GM23338 (cell line): ENCODE measurements at regions not wholly inside any gene's neighbourhood (a gene's known extent, or its start where the extent isn't known, plus 50 kb on each side); places are given as distances from the start of the nearest gene placed in this dataset.
A peak's percentile ranks its signal among the peaks of the same experiment; 100 is the strongest.

ENCODE experiments used
- ATAC-seq: fragments of 200-7000 bp; cut with Tn5 transposase; 3 replicates; pipeline ENCODE4 v1.9.1; 2020
- DNase-seq: peaks from one replicate; pipeline ENCODE4 v3.0.0-alpha.2; 2015; ENCODE audit warnings: low spot score
- H2AFZ ChIP-seq: fragments of 200-600 bp; sonication (generic); 2 replicates; pipeline ENCODE4 v1.8.0; 2016; ENCODE audit warnings: antibody characterized with exemption, mild to moderate bottlenecking, moderate library complexity
- H3F3A ChIP-seq: fragments of 200-600 bp; sonication (generic); replicated peaks from 2 replicates; pipeline ENCODE4 v1.8.0; 2017; ENCODE audit warnings: antibody characterized with exemption, mixed run types, low read depth
- H3K27ac ChIP-seq: fragments of 200-600 bp; sonication (generic); 2 replicates; pipeline ENCODE4 v1.6.1; 2016; ENCODE audit warnings: low read depth
- H3K27me3 ChIP-seq: fragments of 200-600 bp; sonication (generic); 2 replicates; pipeline ENCODE4 v1.8.0; 2016; ENCODE audit warnings: mild to moderate bottlenecking, mixed run types, moderate library complexity; ENCODE audit not compliant: insufficient read depth
- H3K36me3 ChIP-seq: fragments of 200-600 bp; sonication (generic); 2 replicates; pipeline ENCODE4 v1.8.0; 2016; ENCODE audit warnings: mild to moderate bottlenecking; ENCODE audit not compliant: insufficient read depth
- H3K4me1 ChIP-seq: fragments of 200-600 bp; sonication (generic); 2 replicates; pipeline ENCODE4 v1.8.0; 2016; ENCODE audit warnings: mild to moderate bottlenecking, moderate library complexity; ENCODE audit not compliant: insufficient read depth
- H3K4me2 ChIP-seq: fragments of 200-600 bp; sonication (generic); 2 replicates; pipeline ENCODE4 v1.7.1; 2017; ENCODE audit warnings: mixed run types
- H3K4me3 ChIP-seq: fragments of 200-600 bp; sonication (generic); 2 replicates; pipeline ENCODE4 v1.6.1; 2016; ENCODE audit warnings: mixed run types
- H3K79me2 ChIP-seq: fragments of 200-600 bp; sonication (generic); replicated peaks from 2 replicates; pipeline ENCODE4 v1.8.0; 2017; ENCODE audit warnings: mild to moderate bottlenecking; ENCODE audit not compliant: insufficient read depth
- H3K9me2 ChIP-seq: fragments of 200-600 bp; sonication (generic); 2 replicates; pipeline ENCODE4 v1.8.0; 2017; ENCODE audit not compliant: insufficient read depth
- H4K20me1 ChIP-seq: fragments of 200-600 bp; sonication (generic); replicated peaks from 2 replicates; pipeline ENCODE4 v1.8.0; 2017; ENCODE audit warnings: mild to moderate bottlenecking; ENCODE audit not compliant: insufficient read depth
- H3K27ac Mint-ChIP-seq: 2 replicates; pipeline ENCODE4 v1.8.0; 2020; ENCODE audit warnings: inconsistent platforms, mild to moderate bottlenecking, moderate library complexity, mixed read lengths
- H3K27me3 Mint-ChIP-seq: 3 replicates; pipeline ENCODE4 v1.8.0; 2022; ENCODE audit warnings: low read depth, mild to moderate bottlenecking, moderate library complexity, mixed read lengths, inconsistent platforms; ENCODE audit not compliant: insufficient read depth, poor library complexity
- H3K36me3 Mint-ChIP-seq: 3 replicates; pipeline ENCODE4 v1.8.0; 2021; ENCODE audit warnings: low read depth, mild to moderate bottlenecking, inconsistent platforms, moderate library complexity, mixed read lengths
- H3K4me1 Mint-ChIP-seq: 3 replicates; pipeline ENCODE4 v1.8.0; 2020; ENCODE audit warnings: mild to moderate bottlenecking, inconsistent platforms, mixed read lengths
- H3K4me3 Mint-ChIP-seq: 3 replicates; pipeline ENCODE4 v1.8.0; 2021; ENCODE audit warnings: moderate library complexity, mild to moderate bottlenecking, inconsistent platforms, mixed read lengths
- H3K9me3 Mint-ChIP-seq: 3 replicates; pipeline ENCODE4 v1.8.0; 2020; ENCODE audit warnings: moderate library complexity, mild to moderate bottlenecking, inconsistent platforms, mixed read lengths
- EZH2 ChIP-seq: fragments of 200-600 bp; sonication (generic); IDR thresholded peaks from one replicate; pipeline ENCODE4 v1.8.0; 2017; ENCODE audit warnings: antibody characterized with exemption, mild to moderate bottlenecking, low read depth; ENCODE audit not compliant: unreplicated experiment
- EZH2phosphoT487 ChIP-seq: fragments of 200-600 bp; sonication (generic); IDR thresholded peaks from one replicate; pipeline ENCODE4 v1.8.1; 2018; ENCODE audit warnings: antibody characterized with exemption; ENCODE audit not compliant: unreplicated experiment
- JUNB ChIP-seq: IDR thresholded peaks from one replicate; pipeline ENCODE4 v1.6.1; 2016; ENCODE audit warnings: antibody characterized with exemption; ENCODE audit not compliant: unreplicated experiment
- NANOG ChIP-seq: IDR thresholded peaks from 2 replicates; pipeline ENCODE4 v1.6.1; 2016; ENCODE audit warnings: antibody characterized with exemption, borderline replicate concordance
- POLR2AphosphoS5 ChIP-seq: IDR thresholded peaks from 2 replicates; pipeline ENCODE4 v1.6.1; 2016; ENCODE audit warnings: antibody characterized with exemption, low read depth
- STAT1 ChIP-seq: IDR thresholded peaks from one replicate; pipeline ENCODE4 v1.6.1; 2016; ENCODE audit warnings: antibody characterized with exemption; ENCODE audit not compliant: unreplicated experiment
- ZNF114 ChIP-seq: fragments of 250-450 bp; sonication (Bioruptor Pico); IDR thresholded peaks from 2 replicates; pipeline ENCODE4 v1.5.0; 2020; ENCODE audit warnings: mild to moderate bottlenecking, moderate library complexity
- ZNF331 ChIP-seq: fragments of 250-450 bp; sonication (Bioruptor Pico); IDR thresholded peaks from 2 replicates; pipeline ENCODE4 v1.5.0; 2020; ENCODE audit warnings: low read depth, mild to moderate bottlenecking, moderate library complexity
- TF ChIP-seq, protein P1 (sequence below): IDR thresholded peaks from 2 replicates; pipeline ENCODE4 v1.6.1; 2016; ENCODE audit warnings: antibody characterized with exemption
- TF ChIP-seq, protein P2 (sequence below), 2 experiments: fragments of 200-600 bp in 1 of 2; sonication (generic) in 1 of 2; conservative IDR thresholded peaks; 2 replicates each; pipeline versions ENCODE4 v1.5.1 to v1.6.1; 2016 to 2017; ENCODE audit warnings: antibody characterized with exemption in 2 of 2, low read depth in 2 of 2, mild to moderate bottlenecking in 2 of 2, moderate library complexity in 1 of 2

DNA sequence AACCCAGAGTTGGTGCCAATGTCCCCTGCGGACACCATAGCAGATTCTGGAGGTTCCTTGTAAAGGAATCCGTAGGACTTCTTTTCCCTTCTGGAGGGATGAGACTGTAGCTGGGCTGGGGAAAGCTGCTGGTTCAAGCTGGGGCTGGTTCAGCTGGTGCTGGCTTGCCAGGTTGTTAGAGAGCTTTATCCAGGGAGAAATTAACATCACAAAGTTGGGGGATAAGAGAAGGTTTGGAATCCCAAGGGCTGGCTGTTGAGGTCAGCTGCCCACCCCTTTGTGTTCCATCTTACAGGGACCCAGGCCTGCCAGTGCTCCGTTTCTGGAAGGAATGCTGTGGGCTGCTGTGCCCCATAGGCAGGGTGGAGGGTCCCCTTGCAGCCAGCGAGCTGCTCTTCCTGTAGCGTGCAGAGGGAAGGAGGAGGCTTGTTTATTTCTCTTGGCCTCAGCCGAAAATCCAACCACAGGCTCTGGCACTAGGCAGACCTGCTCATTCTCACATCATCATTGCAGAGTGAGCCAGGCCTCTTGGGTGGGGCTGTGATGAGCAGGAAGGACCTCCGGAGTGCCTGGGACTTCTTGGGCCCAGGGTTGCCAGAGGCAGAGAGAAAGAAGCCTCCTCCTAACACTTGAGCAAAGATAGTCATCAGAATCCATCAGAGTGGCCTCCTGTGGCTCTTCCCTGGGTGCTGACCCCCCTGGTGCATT is 251.1 kb downstream of the SEC14L1 start (continued):
- TF ChIP-seq, protein P1, sequence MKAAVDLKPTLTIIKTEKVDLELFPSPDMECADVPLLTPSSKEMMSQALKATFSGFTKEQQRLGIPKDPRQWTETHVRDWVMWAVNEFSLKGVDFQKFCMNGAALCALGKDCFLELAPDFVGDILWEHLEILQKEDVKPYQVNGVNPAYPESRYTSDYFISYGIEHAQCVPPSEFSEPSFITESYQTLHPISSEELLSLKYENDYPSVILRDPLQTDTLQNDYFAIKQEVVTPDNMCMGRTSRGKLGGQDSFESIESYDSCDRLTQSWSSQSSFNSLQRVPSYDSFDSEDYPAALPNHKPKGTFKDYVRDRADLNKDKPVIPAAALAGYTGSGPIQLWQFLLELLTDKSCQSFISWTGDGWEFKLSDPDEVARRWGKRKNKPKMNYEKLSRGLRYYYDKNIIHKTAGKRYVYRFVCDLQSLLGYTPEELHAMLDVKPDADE, result no peak

DNA sequence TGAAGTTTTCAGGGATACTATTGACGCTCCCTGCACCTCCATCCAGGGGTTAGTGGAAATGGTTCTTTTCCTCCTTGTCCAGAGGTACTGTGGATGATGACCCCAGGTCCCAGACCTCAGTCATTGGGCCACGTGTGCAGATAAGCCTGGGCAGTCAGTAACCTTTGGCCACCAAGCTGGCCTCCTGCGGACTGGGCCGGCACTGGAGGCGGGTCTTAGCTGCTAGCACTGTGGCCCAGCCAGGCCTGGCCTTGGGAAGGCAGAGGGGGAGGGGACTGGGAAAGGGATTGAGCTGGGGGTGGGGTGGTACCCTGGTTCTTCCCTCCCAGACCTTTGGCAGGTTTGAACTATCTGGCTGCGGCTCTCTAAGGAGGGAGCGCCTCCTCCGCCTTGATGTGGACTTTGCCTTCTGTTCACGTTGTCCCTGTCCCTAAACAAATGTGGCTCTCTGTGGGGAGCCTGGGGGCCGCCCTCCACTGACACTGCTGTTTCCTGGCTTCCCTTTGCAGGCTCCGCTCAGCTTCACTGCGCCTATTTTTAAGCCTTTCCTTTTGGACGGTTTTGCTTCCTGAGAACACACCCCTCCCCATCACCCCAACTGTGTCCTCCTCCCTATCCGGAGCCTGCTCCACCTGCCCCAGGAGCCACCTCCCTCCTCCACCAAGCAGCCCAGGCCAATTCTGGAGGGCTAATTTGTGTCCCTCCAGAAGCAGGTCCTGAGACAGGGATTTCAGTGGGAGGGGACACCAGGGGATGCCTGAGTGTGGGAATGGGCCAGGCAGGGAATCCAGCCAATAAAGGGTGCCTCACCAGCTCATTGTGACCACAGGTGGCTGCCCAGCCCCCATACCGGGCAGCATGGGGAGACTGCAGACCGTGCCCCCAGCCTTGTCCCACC is 251.9 kb downstream of the SEC14L1 start:
- Histone ChIP-seq H3K4me2 (peak overlapping the region; percentile 82), H3K27ac (peak overlapping the region; percentile 97), H3K27me3 (no peaks in the 10 kb centered on the region), H3K9me2 (no peaks in the 10 kb centered on the region), H3K4me1 (peaks cover 57% of the 10 kb centered on the region), H3F3A (peaks cover 15% of the 10 kb centered on the region; the same call in 1 of the 2 replicates), H2AFZ (no peak overlapping the region), H4K20me1 (peaks cover 20% of the 10 kb centered on the region), H3K4me3 (peak overlapping the region; percentile 49), H3K79me2 (peaks cover 91% of the 10 kb centered on the region), H3K36me3 (no peaks in the 10 kb centered on the region)
- Mint-ChIP-seq H3K27ac (peak overlapping the region; percentile 94), H3K27me3 (peaks cover 33% of the 10 kb centered on the region), H3K4me1 (peaks cover 70% of the 10 kb centered on the region), H3K4me3 (peak overlapping the region; percentile 58), H3K9me3 (no peaks in the 10 kb centered on the region; the same call in 2 of the 3 replicates), H3K36me3 (no peaks in the 10 kb centered on the region; the same call in 2 of the 3 replicates)
- DNase-seq (peak; percentile 87), ATAC-seq (peak; percentile 75)
- TF ChIP-seq EZH2, result no peak
- TF ChIP-seq POLR2AphosphoS5, result no peak
- no peak for TF ChIP-seq STAT1
- TF ChIP-seq, protein P2, sequence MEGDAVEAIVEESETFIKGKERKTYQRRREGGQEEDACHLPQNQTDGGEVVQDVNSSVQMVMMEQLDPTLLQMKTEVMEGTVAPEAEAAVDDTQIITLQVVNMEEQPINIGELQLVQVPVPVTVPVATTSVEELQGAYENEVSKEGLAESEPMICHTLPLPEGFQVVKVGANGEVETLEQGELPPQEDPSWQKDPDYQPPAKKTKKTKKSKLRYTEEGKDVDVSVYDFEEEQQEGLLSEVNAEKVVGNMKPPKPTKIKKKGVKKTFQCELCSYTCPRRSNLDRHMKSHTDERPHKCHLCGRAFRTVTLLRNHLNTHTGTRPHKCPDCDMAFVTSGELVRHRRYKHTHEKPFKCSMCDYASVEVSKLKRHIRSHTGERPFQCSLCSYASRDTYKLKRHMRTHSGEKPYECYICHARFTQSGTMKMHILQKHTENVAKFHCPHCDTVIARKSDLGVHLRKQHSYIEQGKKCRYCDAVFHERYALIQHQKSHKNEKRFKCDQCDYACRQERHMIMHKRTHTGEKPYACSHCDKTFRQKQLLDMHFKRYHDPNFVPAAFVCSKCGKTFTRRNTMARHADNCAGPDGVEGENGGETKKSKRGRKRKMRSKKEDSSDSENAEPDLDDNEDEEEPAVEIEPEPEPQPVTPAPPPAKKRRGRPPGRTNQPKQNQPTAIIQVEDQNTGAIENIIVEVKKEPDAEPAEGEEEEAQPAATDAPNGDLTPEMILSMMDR (conservative IDR thresholded peaks at IDR 0.05; ENCODE audit: low read depth in 2 of 2), result no peak
- TF ChIP-seq EZH2phosphoT487, result no peak

DNA sequence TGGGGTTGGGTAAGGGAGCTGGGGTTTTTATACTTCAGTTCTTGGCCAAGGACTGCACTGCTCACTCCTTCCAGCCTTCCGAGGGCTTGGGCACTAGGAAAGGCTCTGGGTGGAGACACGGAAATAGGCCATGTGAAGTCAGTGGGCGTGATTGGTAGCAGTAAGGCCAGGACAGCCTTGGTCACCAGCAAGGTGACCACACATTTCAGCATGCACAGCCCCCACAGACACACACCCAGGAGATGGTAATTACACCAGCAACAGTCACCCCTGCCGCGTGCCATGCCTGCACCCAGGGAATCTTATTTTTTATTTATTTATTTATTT is 252.5 kb downstream of the SEC14L1 start:
- peaks cover 32% of the 10 kb centered on the region for H3K27me3 Mint-ChIP-seq
- no peak for ATAC-seq
- Histone ChIP-seq H3K27ac (no peak overlapping the region), H2AFZ (no peak overlapping the region), H3K4me1 (peaks cover 55% of the 10 kb centered on the region), H3K36me3 (no peaks in the 10 kb centered on the region), H4K20me1 (peaks cover 20% of the 10 kb centered on the region), H3K79me2 (peaks cover 92% of the 10 kb centered on the region), H3K4me2 (peak overlapping the region; percentile 82), H3K9me2 (no peaks in the 10 kb centered on the region), H3K4me3 (peak overlapping the region; percentile 49; the same call in 1 of the 2 replicates), H3F3A (peaks cover 15% of the 10 kb centered on the region; the same call in 1 of the 2 replicates), H3K27me3 (no peaks in the 10 kb centered on the region)
- H3K4me1 Mint-ChIP-seq, result peaks cover 67% of the 10 kb centered on the region
- H3K4me3 Mint-ChIP-seq, result peak overlapping the region; percentile 58; the same call in 1 of the 3 replicates
- no peaks in the 10 kb centered on the region; the same call in 2 of the 3 replicates for H3K36me3 Mint-ChIP-seq
- H3K9me3 Mint-ChIP-seq, result no peaks in the 10 kb centered on the region; the same call in 2 of the 3 replicates
- DNase-seq, result no peak
- peak overlapping the region; percentile 67; the same call in 1 of the 2 replicates for H3K27ac Mint-ChIP-seq
- TF ChIP-seq, protein P2 (conservative IDR thresholded peaks at IDR 0.05; ENCODE audit: low read depth in 2 of 2), result no peak
- no peak for TF ChIP-seq STAT1
- TF ChIP-seq JUNB, result no peak
- TF ChIP-seq ZNF114 (CRISPR knock-in tag), result no peak
- TF ChIP-seq, protein P1, result no peak
- no peak for TF ChIP-seq ZNF331 (CRISPR knock-in tag)
- TF ChIP-seq EZH2, result no peak
- TF ChIP-seq NANOG, result no peak
